HCT116 (cell line): ENCODE measurements at regions not wholly inside any gene's neighbourhood (a gene's known extent, or its start where the extent isn't known, plus 50 kb on each side); places are given as distances from the start of the nearest gene placed in this dataset.

Experiments
- ATAC-seq: fragments of 200-7000 bp; cut with Tn5 transposase; 2 replicates; pipeline ENCODE4 v1.9.1; 2020; ENCODE audit warnings: mild to moderate bottlenecking, moderate library complexity
- BruUV-seq: library from RNA; stranded (reverse); fragments of 400-500 nt; replicated peaks from 2 replicates; lab custom pipeline; 2021; lab: Mats Ljungman, UMichigan
- CTCF ChIA-PET: fragments of 300-600 bp; sonication (Branson Sonifier 250); formaldehyde crosslinking; loops from one replicate; lab custom pipeline; 2021; ENCODE audit warnings: antibody characterized with exemption; lab: Charles Lee
- POLR2A ChIA-PET: fragments of 300-600, 350-600 bp; sonication (Branson Sonifier 250); formaldehyde crosslinking; loops from one replicate; lab custom pipeline; 2021; ENCODE audit warnings: antibody characterized with exemption; lab: Charles Lee
- RAD21 ChIA-PET, 2 experiments: fragments of 300-600 bp; sonication (Branson Sonifier 250); formaldehyde crosslinking; loops; one replicate each; lab custom pipeline; 2023; ENCODE audit warnings: low total read pairs in 2 of 2; ENCODE audit not compliant: uncharacterized antibody in 2 of 2, unreplicated experiment in 2 of 2, low non-redundant PET in 1 of 2; lab: Charles Lee
- DNase-seq: peaks from one replicate; pipeline ENCODE4 v3.0.0-alpha.2; 2010; ENCODE audit warnings: low read depth, low spot score
- H2AFZ ChIP-seq: fragments of 200-600 bp; shearing (Covaris generic), sonication (generic); 2 replicates; pipeline ENCODE4 v1.6.1; 2017; ENCODE audit warnings: low read depth, mixed run types, mixed read lengths, antibody characterized with exemption, low read length; ENCODE audit not compliant: poor library complexity, severe bottlenecking
- H3K27ac ChIP-seq: 2 replicates; pipeline ENCODE4 v1.5.1; 2012; ENCODE audit warnings: low read depth, low read length
- H3K27me3 ChIP-seq: fragments of 200-600 bp; sonication (generic); 2 replicates; pipeline ENCODE4 v1.6.1; 2016; ENCODE audit warnings: mixed run types, low read length, mixed read lengths; ENCODE audit not compliant: insufficient read depth
- H3K36me3 ChIP-seq, 2 experiments: fragments of 200-500 bp in 1 of 2; fragments of 200-600 bp in 1 of 2; sonication (Bioruptor generic) in 1 of 2; sonication (generic) in 1 of 2; 2 replicates each; pipeline versions ENCODE4 v1.5.1 to v1.6.1; 2014 to 2016; ENCODE audit warnings: low read length in 2 of 2, inconsistent platforms in 1 of 2, mixed read lengths in 1 of 2, mixed run types in 1 of 2; ENCODE audit not compliant: insufficient read depth in 2 of 2, control insufficient read depth in 1 of 2
- H3K4me1 ChIP-seq, 2 experiments: fragments of 200-600 bp in 1 of 2; sonication (generic) in 1 of 2; 2 replicates each; pipeline versions ENCODE4 v1.5.1 to v1.6.1; 2012 to 2017; ENCODE audit warnings: low read length in 2 of 2, inconsistent platforms in 1 of 2, mild to moderate bottlenecking in 1 of 2, mixed read lengths in 1 of 2, mixed run types in 1 of 2, moderate library complexity in 1 of 2; ENCODE audit not compliant: insufficient read depth in 2 of 2, control insufficient read depth in 1 of 2
- H3K4me2 ChIP-seq: fragments of 200-600 bp; sonication (generic); 2 replicates; pipeline ENCODE4 v1.6.1; 2017; ENCODE audit warnings: mixed run types, low read length, mixed read lengths
- H3K4me3 ChIP-seq, 2 experiments: fragments of 200-600 bp in 1 of 2; sonication (generic) in 1 of 2; replicated peaks in 1 of 2; 2 replicates each; pipeline ENCODE4 v1.5.1; 2011 to 2016; ENCODE audit warnings: low read length in 2 of 2, control low read depth in 1 of 2, low read depth in 1 of 2, mild to moderate bottlenecking in 1 of 2, mixed read lengths in 1 of 2, mixed run types in 1 of 2
- H3K79me2 ChIP-seq: fragments of 200-600 bp; sonication (generic); 2 replicates; pipeline ENCODE4 v1.6.1; 2017; ENCODE audit warnings: mild to moderate bottlenecking, mixed run types, low read length, moderate library complexity, mixed read lengths; ENCODE audit not compliant: insufficient read depth
- H3K9ac ChIP-seq: fragments of 200-600 bp; sonication (generic); 2 replicates; pipeline ENCODE4 v1.6.1; 2016; ENCODE audit warnings: low read length, mixed read lengths
- H3K9me2 ChIP-seq: fragments of 200-600 bp; sonication (generic), shearing (Covaris generic); 2 replicates; pipeline ENCODE4 v1.6.1; 2017; ENCODE audit warnings: mixed run types, mild to moderate bottlenecking, moderate library complexity; ENCODE audit not compliant: insufficient read depth
- H3K9me3 ChIP-seq, 2 experiments: fragments of 200-500 bp in 1 of 2; fragments of 200-600 bp in 1 of 2; sonication (Bioruptor generic) in 1 of 2; sonication (generic) in 1 of 2; 2 replicates each; pipeline ENCODE4 v1.6.1; 2014 to 2017; ENCODE audit warnings: low read length in 2 of 2, mixed read lengths in 2 of 2, inconsistent platforms in 1 of 2, low read depth in 1 of 2, mild to moderate bottlenecking in 1 of 2, mixed run types in 1 of 2, moderate library complexity in 1 of 2; ENCODE audit not compliant: control insufficient read depth in 1 of 2, insufficient read depth in 1 of 2
- H4K20me1 ChIP-seq: fragments of 200-600 bp; sonication (generic), shearing (Covaris generic); 2 replicates; pipeline ENCODE4 v1.6.1; 2017; ENCODE audit warnings: mixed run types, mild to moderate bottlenecking, moderate library complexity; ENCODE audit not compliant: insufficient read depth
- CBX3 ChIP-seq: IDR thresholded peaks from 2 replicates; pipeline ENCODE4 v1.6.1; 2012; ENCODE audit warnings: low read depth
- CEBPB ChIP-seq: IDR thresholded peaks from 2 replicates; pipeline ENCODE4 v1.6.1; 2012; ENCODE audit warnings: low read depth
- EGR1 ChIP-seq: IDR thresholded peaks from 2 replicates; pipeline ENCODE4 v1.6.1; 2012; ENCODE audit warnings: low read depth
- ELF1 ChIP-seq: IDR thresholded peaks from 2 replicates; pipeline ENCODE4 v1.6.1; 2012; ENCODE audit warnings: low read depth, borderline replicate concordance
- EZH2phosphoT487 ChIP-seq: fragments of 200-600 bp; IDR thresholded peaks from 2 replicates; pipeline ENCODE4 v1.6.1; 2018; ENCODE audit warnings: antibody characterized with exemption, borderline replicate concordance
- JUND ChIP-seq: IDR thresholded peaks from 2 replicates; pipeline ENCODE4 v1.6.1; 2012
- MAX ChIP-seq: IDR thresholded peaks from 2 replicates; pipeline ENCODE4 v1.6.1; 2012
- POLR2A ChIP-seq: IDR thresholded peaks from 2 replicates; pipeline ENCODE4 v1.7.0; 2011; ENCODE audit warnings: borderline replicate concordance; ENCODE audit not compliant: insufficient read depth, insufficient read length; ENCODE audit errors: extremely low read depth
- POLR2AphosphoS5 ChIP-seq: IDR thresholded peaks from 2 replicates; pipeline ENCODE4 v1.6.1; 2011; ENCODE audit warnings: mild to moderate bottlenecking, low read depth, low read length, moderate library complexity
- RAD21 ChIP-seq: IDR thresholded peaks from 2 replicates; pipeline ENCODE4 v1.6.1; 2012; ENCODE audit warnings: low read depth, mild to moderate bottlenecking
- SIN3A ChIP-seq: IDR thresholded peaks from 2 replicates; pipeline ENCODE4 v1.6.1; 2012; ENCODE audit warnings: low read depth
- TCF7L2 ChIP-seq: IDR thresholded peaks from 2 replicates; pipeline ENCODE4 v1.7.0; 2011; ENCODE audit warnings: borderline replicate concordance, inconsistent platforms; ENCODE audit not compliant: insufficient read depth, insufficient read length; ENCODE audit errors: extremely low read depth
- YY1 ChIP-seq: IDR thresholded peaks from 2 replicates; pipeline ENCODE4 v1.6.1; 2011; ENCODE audit warnings: low read length, low read depth, moderate library complexity, mild to moderate bottlenecking; ENCODE audit not compliant: insufficient replicate concordance; ENCODE audit errors: extremely low read depth
- ZBTB33 ChIP-seq: IDR thresholded peaks from 2 replicates; pipeline ENCODE4 v1.6.1; 2011; ENCODE audit warnings: mild to moderate bottlenecking, low read length, moderate library complexity; ENCODE audit not compliant: insufficient replicate concordance; ENCODE audit errors: extremely low read depth
- intact Hi-C: fragments of 100-400 bp; cut with micrococcal nuclease; formaldehyde crosslinking; loops from 2 replicates; pipeline ENCODE4 v1.10.0; 2022

GRCh38 chr2:239870863-239871262, 154.3 kb downstream of the NDUFA10 start:
- TF ChIP-seq RAD21 (no peak), POLR2A (no peak), EZH2phosphoT487 (no peak), ELF1 (no peak), YY1 (no peak), JUND (no peak), TCF7L2 (no peak), MAX (no peak)
- no peaks in the 10 kb centered on the region for H4K20me1 ChIP-seq
- no peaks in the 10 kb centered on the region for H3K79me2 ChIP-seq
- H3K4me1 ChIP-seq = peaks cover 0 to 3% of the 10 kb centered on the region in 2 experiments; a peak in 1 of 4 replicates
- no TSS peak for BruUV-seq
- H3K9me3 ChIP-seq = peaks cover 0 to 15% of the 10 kb centered on the region in 2 experiments; a peak in 1 of 4 replicates
- no peaks in the 10 kb centered on the region for H3K9me2 ChIP-seq
- intact Hi-C loops = no loop called here
- ChIA-PET RAD21 (no interaction called here), POLR2A (no interaction called here), CTCF (no interaction called here)
- no peak overlapping the region for H3K4me2 ChIP-seq
- DNase-seq (no peak), ATAC-seq (no peak)
- no peaks in the 10 kb centered on the region for H3K36me3 ChIP-seq
- H3K4me3 ChIP-seq = no peak overlapping the region
- no peak overlapping the region for H3K9ac ChIP-seq
- no peak overlapping the region for H2AFZ ChIP-seq
- no peaks in the 10 kb centered on the region for H3K27me3 ChIP-seq
- H3K27ac ChIP-seq = no peak overlapping the region

GRCh38 chr2:239870276-239870675, 154.9 kb downstream of the NDUFA10 start:
- peaks cover 0 to 15% of the 10 kb centered on the region in 2 experiments; a peak in 1 of 4 replicates for H3K9me3 ChIP-seq
- no peak overlapping the region for H3K4me3 ChIP-seq
- H3K79me2 ChIP-seq = no peaks in the 10 kb centered on the region
- no peak overlapping the region for H3K9ac ChIP-seq
- ATAC-seq (no peak), DNase-seq (no peak)
- no peaks in the 10 kb centered on the region for H3K27me3 ChIP-seq
- ChIA-PET RAD21 (no interaction called here), POLR2A (no interaction called here), CTCF (no interaction called here)
- H3K9me2 ChIP-seq = no peaks in the 10 kb centered on the region
- H3K36me3 ChIP-seq = no peaks in the 10 kb centered on the region
- peaks cover 0 to 3% of the 10 kb centered on the region in 2 experiments; a peak in 1 of 4 replicates for H3K4me1 ChIP-seq
- H4K20me1 ChIP-seq = no peaks in the 10 kb centered on the region
- no peak overlapping the region for H3K4me2 ChIP-seq
- no TSS peak for BruUV-seq
- intact Hi-C loops = no loop called here
- TF ChIP-seq RAD21 (no peak), POLR2AphosphoS5 (no peak), CEBPB (no peak), EGR1 (no peak), CBX3 (no peak), MAX (no peak), ZBTB33 (no peak), SIN3A (no peak), ELF1 (no peak)
- H3K27ac ChIP-seq = no peak overlapping the region
- H2AFZ ChIP-seq = no peak overlapping the region
